ENCODE measurements at regions not wholly inside any gene's neighbourhood (a gene's known extent, or its start where the extent isn't known, plus 50 kb on each side); places are given as distances from the start of the nearest gene placed in this dataset.

DNA sequence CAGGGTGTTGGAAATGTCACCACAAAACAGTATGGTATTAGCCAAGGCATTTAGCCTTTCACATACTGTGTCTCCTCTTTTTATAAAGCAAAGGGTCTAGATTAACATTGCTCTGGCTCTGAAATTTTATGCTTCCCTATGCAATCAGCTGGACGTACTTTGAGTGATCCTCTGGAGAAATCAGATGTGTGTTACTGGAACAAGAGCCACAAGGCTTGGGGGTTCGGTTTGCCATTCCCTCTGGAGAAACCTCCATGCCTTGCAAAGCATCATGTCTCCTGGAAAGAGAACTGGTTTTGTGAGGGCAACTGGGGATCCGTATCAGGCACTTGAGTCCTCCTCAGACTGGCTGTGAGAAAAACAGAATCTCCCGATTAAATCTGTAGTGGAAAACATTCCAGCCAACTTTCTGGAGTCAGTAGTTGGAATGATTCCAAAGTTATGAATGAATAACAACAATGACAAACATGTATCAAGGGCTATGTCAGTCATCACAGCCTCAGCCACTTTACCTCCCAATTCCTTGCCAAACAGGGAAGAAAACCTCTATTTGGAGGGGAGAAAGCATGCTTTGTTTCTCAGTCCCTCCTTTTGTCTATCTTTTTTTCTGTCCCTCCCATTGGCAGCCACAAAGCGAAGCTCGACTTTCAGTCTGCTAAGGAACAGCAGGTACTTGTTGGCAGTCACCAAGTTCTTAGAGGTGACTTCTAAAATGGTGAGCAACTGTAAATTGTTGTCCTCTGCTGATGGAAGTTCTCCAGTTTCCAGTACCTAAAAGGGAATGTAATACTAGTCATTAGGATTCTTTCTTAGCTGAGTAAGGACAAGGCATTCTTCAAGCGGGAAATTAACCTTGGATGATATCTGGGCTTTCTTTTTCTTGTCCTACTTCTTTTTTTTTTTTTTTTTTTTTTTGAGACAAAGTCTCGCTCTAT, 864.8 kb upstream of the AUTS2 start:
- no peak for ATAC-seq (replicated peaks)
- Mint-ChIP-seq H3K27ac (no peak overlapping the region), H3K27me3 (peaks cover 0 to 9% of the 10 kb centered on the region in 2 donors), H3K9me3 (peaks cover 4 to 7% of the 10 kb centered on the region in 2 donors), H3K36me3 (no peaks in the 10 kb centered on the region), H3K4me3 (no peak overlapping the region), H3K4me1 (no peaks in the 10 kb centered on the region)
- DNase-seq: no peak

DNA sequence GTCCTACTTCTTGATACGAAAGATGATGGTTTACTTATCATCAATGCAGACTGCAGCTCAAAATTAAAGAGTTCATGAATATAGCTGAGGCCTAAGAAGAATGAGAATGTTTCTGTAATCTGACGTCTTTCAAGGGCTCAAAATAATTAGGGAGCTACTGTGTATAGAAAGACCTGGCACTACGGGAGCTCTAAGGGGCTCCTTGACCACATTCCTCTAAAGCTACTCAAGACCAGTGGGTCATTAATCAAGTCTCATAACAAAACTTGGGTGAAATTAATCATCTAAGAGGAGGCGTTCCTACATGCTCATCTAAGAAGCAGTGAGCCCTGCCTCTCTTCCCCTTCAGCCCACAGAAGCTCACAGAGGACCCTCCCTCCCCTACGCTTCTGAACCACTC, 863.8 kb upstream of the AUTS2 start:
- H3K9me3 Mint-ChIP-seq: peaks cover 4 to 8% of the 10 kb centered on the region in 2 donors
- ATAC-seq (replicated peaks): no peak
- H3K4me3 Mint-ChIP-seq: no peak overlapping the region
- no peaks in the 10 kb centered on the region for H3K36me3 Mint-ChIP-seq
- peaks cover 0 to 11% of the 10 kb centered on the region in 2 donors for H3K27me3 Mint-ChIP-seq
- H3K4me1 Mint-ChIP-seq: no peaks in the 10 kb centered on the region
- no peak for DNase-seq
- no peak overlapping the region for H3K27ac Mint-ChIP-seq

DNA sequence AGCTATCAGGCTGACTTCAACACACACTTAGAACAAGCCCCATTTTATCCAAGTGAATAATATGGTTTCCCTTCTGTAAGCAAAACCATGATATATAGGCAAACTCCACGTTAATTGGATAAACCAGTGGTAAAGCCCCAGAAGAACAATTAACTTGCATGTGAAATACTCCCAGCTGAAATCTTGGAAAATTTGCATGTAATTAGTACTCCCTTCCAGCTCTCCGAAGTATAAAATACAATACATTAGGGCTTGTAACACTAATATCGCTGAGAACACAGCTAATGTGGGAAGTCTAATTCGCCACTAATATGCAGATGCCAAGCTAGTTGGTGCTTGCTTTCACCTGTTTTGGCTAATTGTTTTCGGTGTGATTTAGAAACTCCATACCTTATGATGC, 859.0 kb upstream of the AUTS2 start:
- DNase-seq: no peak
- no peak overlapping the region for H3K4me3 Mint-ChIP-seq
- H3K9me3 Mint-ChIP-seq: peaks cover 4 to 8% of the 10 kb centered on the region in 2 donors
- H3K4me1 Mint-ChIP-seq: no peaks in the 10 kb centered on the region
- ATAC-seq (replicated peaks): no peak
- no peak overlapping the region for H3K27ac Mint-ChIP-seq
- no peaks in the 10 kb centered on the region for H3K36me3 Mint-ChIP-seq
- peaks cover 0 to 11% of the 10 kb centered on the region in 2 donors for H3K27me3 Mint-ChIP-seq

DNA sequence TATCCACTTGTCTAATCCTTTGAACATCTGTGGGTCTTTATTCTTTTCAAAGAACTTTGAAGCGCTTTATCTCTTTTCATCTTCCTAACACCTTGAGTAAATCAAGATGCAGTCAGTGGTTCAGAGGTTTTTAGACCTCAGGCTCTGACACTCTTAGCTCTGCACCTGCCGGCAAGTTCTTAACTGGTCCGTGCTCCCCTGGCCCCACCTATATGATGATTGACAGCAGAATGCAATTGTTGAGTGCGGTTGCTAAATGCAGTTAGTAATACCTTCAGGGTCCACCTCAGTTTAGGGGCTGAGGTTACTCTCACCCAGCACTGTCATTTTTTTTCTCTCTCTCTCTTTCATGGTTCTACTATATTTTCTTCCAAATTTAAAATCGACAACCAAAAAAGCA, 854.2 kb upstream of the AUTS2 start:
- H3K9me3 Mint-ChIP-seq: peaks cover 0 to 3% of the 10 kb centered on the region in 2 donors
- H3K27me3 Mint-ChIP-seq: no peaks in the 10 kb centered on the region
- no peak for DNase-seq
- H3K4me1 Mint-ChIP-seq: no peaks in the 10 kb centered on the region
- H3K4me3 Mint-ChIP-seq: no peak overlapping the region
- H3K36me3 Mint-ChIP-seq: no peaks in the 10 kb centered on the region
- no peak overlapping the region for H3K27ac Mint-ChIP-seq
- no peak for ATAC-seq (replicated peaks)

DNA sequence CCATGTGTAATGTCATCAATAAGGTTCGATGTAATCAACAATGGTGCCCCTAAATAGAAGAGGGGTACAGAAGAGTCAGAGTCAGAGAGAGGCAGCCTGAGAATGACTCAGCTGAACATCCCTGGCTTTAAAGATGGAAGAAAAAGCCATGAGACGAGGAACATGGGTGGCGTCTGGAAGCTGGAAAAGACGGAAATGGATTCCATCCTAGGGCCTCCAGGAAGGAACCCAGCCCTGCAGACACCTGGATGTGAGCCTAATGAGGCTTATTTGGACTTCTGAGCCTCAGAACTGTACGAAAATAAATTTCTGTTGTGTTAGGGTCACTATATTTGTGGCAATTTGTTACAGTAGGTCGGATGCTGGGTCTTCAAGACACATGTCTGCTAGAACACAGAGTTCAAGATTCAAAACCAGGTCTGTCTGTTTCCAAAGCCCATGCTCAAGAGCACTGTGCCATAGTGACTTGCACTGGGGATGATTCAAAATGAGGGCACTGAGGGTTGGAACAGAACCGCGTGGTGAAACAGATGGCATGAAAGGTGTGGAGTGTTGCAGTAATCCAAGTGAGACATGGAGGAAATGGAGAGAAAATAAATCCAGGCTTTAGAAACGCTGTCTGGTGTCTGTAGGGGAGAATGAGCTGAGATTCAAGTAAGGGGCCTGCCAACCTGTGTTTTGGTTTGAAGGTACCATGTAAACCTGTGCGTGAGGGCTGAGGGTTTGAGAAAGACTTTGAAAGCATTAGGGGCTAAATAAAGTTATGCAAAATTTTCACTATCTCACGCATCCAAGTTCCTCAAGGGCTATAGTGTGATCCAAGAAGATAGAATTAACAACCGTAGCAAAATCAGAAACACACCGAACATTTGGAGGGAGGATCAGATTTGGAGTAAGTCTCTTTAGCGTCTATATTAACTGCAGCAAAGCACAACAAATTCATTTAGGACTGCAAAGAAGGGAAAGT, 849.1 kb upstream of the AUTS2 start:
- peaks cover 0 to 4% of the 10 kb centered on the region in 2 donors for H3K27me3 Mint-ChIP-seq
- peaks cover 6 to 8% of the 10 kb centered on the region in 2 donors for H3K9me3 Mint-ChIP-seq
- DNase-seq: no peak
- H3K4me3 Mint-ChIP-seq: no peak overlapping the region
- H3K4me1 Mint-ChIP-seq: no peaks in the 10 kb centered on the region
- no peaks in the 10 kb centered on the region for H3K36me3 Mint-ChIP-seq
- ATAC-seq (replicated peaks): no peak
- H3K27ac Mint-ChIP-seq: no peak overlapping the region

DNA sequence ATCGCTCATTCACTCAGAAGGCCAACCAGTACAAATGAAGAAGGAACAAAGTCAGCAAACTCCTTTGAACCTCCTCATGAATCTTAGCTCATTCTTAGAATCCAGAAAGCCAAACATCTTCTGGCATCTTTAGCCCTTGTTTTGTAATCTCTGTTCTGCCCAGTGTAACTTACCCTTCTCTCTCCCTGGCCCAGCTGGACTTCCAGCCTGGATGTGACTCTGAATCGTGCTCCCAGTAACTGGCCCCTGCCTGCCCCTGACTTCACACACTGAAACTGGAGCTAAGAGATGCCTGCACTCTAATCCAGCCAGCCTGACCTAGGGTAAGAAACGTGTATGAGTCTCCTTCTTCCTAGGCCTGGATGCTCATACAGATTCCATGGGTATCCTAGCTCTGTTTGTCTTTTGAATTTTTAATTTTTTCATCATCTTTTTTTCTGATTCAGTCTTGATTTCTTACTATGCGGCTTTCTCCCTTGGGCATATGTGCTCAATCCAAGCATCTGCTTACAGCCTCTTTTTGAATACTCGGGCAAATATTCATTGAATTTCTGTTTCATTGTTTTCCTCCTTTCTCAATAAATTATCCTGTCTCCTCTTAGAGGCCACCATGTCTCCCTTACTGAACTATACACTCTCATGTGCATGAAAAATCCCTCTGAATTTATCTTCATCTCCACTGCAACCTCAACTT, 845.6 kb upstream of the AUTS2 start:
- Mint-ChIP-seq H3K27ac (no peak overlapping the region), H3K36me3 (no peaks in the 10 kb centered on the region), H3K4me3 (no peak overlapping the region), H3K9me3 (peaks cover 9 to 10% of the 10 kb centered on the region in 2 donors), H3K4me1 (no peaks in the 10 kb centered on the region), H3K27me3 (peaks cover 0 to 4% of the 10 kb centered on the region in 2 donors)
- ATAC-seq (replicated peaks) (no peak), DNase-seq (no peak)

DNA sequence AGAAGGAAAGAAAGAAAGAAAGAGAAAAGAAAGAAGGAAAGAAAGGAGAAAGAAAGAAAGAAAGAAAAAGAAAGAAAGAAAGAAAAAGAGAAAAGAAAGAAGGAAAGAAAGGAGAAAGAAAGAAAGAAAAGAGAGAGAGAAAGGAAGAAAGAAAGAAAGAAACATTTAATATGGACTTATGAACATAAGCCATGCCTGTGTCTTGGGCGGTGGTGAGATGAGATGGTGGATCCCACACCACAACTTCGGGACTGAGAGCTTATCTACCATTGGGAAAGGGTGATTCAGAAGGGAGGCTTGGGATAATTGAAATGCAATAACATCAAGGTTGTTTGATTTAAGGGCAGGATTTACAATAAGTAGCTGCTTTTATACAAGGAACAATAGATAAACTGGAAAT, 843.9 kb upstream of the AUTS2 start:
- peaks cover 8 to 12% of the 10 kb centered on the region in 2 donors for H3K9me3 Mint-ChIP-seq
- no peak overlapping the region for H3K27ac Mint-ChIP-seq
- H3K27me3 Mint-ChIP-seq: peaks cover 0 to 4% of the 10 kb centered on the region in 2 donors

DNA sequence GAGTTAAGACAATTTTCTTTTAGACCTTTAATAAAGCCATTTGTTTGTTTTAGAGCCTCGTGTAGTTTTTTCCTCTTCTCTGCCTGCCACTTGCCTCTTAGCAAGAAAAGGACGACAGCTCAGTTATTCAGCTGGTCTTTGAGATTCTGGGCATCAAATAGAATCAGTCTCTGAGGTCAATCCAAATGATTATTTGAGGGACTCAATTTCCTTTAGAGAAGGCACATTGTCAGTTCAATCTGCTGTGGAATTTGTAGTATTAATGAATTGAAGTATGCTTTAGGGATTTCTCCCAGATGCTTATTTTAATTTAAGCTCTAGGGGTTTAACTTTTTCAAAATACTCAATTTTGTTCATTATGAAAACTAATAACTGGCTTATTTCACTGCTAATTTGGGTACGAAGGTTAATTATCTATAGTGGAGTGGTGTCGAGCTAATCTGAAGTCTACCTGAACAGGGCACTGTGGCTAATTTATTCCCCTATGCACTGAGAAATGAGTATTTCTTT, 841.2 kb upstream of the AUTS2 start:
- Mint-ChIP-seq H3K4me3 (no peak overlapping the region), H3K27ac (no peak overlapping the region), H3K36me3 (no peaks in the 10 kb centered on the region), H3K27me3 (no peaks in the 10 kb centered on the region), H3K4me1 (no peaks in the 10 kb centered on the region), H3K9me3 (peaks cover 8 to 9% of the 10 kb centered on the region in 2 donors)
- DNase-seq: no peak
- ATAC-seq (replicated peaks): no peak

More for the DNA sequence above, 843.9 kb upstream of the AUTS2 start:
- ATAC-seq (replicated peaks) (no peak), DNase-seq (no peak)
- H3K4me3 Mint-ChIP-seq: no peak overlapping the region
- no peaks in the 10 kb centered on the region for H3K36me3 Mint-ChIP-seq
- H3K4me1 Mint-ChIP-seq: no peaks in the 10 kb centered on the region

DNA sequence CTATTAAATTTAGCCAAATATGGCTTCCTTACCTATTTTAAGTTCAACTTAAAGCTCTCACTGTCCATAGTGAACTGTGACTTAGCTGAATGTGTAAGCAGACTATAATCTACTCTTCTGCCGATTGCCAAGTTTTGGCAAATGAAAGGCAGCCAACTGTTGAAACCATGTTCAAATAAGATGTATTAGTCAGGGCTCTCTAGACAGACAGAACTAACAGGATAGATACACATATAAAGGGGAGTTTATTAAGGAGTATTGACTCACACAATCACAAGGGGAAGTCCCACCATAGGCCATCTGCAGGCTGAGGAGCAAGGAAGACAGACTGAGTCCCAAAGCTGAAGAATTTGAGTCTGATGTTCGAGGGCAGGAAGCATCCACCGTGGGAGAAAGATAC, 837.7 kb upstream of the AUTS2 start:
- Mint-ChIP-seq H3K36me3 (no peaks in the 10 kb centered on the region), H3K27me3 (no peaks in the 10 kb centered on the region), H3K4me1 (no peaks in the 10 kb centered on the region), H3K9me3 (peaks cover 8 to 9% of the 10 kb centered on the region in 2 donors), H3K27ac (no peak overlapping the region), H3K4me3 (no peak overlapping the region)
- DNase-seq (no peak), ATAC-seq (replicated peaks) (no peak)

DNA sequence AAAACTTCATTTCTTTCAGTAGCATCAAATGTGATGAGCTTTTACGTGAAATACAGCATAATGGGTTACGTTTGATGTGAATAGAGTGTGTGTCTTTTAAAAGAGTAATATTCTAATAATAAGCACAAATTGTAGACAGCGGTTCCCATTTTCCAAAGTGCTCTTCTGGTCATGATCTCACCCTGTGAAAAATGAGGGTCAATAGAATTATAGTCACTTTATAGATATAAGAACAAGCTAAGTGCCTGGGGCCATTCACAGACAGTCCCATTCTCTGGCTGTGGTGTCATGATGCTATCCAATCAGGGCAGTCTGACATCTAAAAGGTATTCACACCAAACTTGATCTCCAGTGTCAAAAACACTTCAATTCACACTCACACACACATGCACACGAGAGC, 830.8 kb upstream of the AUTS2 start:
- Mint-ChIP-seq H3K36me3 (no peaks in the 10 kb centered on the region), H3K4me3 (no peak overlapping the region), H3K9me3 (peaks cover 5 to 8% of the 10 kb centered on the region in 2 donors), H3K4me1 (peaks cover 0 to 2% of the 10 kb centered on the region in 2 donors), H3K27me3 (no peaks in the 10 kb centered on the region), H3K27ac (no peak overlapping the region)
- no peak for ATAC-seq (replicated peaks)
- no peak for DNase-seq

DNA sequence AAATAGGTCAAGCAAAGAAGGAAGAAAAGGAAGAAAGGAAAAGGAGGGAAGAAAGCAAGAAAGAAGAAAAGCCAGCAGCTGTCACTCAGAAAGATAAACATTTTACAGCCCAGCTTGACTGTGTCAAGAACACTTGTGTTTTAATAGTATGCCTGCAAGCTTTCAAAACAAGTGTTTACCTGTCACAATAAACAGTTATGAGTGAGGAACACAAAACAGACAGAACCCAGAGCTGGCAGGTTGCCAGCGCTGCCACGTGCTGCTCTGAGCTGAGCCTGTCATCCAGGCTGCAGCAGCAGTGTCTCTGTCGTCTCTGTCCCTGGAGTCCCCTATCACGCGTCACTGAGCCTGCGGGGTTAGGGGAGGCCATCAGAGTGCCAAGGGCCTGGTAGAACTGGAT, 827.6 kb upstream of the AUTS2 start:
- no peak overlapping the region for H3K27ac Mint-ChIP-seq
- DNase-seq (no peak), ATAC-seq (replicated peaks) (no peak)
- H3K4me1 Mint-ChIP-seq: peaks cover 0 to 2% of the 10 kb centered on the region in 2 donors
- peaks cover 0 to 1% of the 10 kb centered on the region in 2 donors for H3K36me3 Mint-ChIP-seq
- peaks cover 8 to 9% of the 10 kb centered on the region in 2 donors for H3K9me3 Mint-ChIP-seq
- no peak overlapping the region for H3K4me3 Mint-ChIP-seq
- no peaks in the 10 kb centered on the region for H3K27me3 Mint-ChIP-seq

DNA sequence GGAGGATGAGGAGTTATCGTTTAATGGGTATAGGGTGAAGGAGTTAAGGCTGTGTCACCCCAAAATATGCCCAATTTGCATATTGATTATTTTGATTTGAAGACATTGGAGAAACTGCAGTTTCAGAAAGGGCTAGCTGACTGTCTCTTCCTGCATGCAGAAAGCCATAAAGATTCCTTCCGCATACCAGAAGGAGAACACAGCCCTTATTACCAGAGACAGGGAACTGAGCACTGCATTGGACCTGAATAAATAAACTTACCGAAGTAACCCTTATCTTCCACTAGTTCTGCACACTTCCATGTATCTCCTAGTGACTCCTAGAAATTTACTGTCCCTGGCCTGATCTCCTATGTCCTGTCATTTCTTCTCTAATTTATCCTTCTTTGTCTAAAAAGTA, 821.9 kb upstream of the AUTS2 start:
- no peak for ATAC-seq (replicated peaks)
- peaks cover 0 to 1% of the 10 kb centered on the region in 2 donors for H3K36me3 Mint-ChIP-seq
- no peak overlapping the region for H3K4me3 Mint-ChIP-seq
- H3K9me3 Mint-ChIP-seq: peaks cover 11 to 14% of the 10 kb centered on the region in 2 donors
- no peak for DNase-seq
- no peak overlapping the region for H3K27ac Mint-ChIP-seq
- H3K27me3 Mint-ChIP-seq: no peaks in the 10 kb centered on the region
- no peaks in the 10 kb centered on the region for H3K4me1 Mint-ChIP-seq

DNA sequence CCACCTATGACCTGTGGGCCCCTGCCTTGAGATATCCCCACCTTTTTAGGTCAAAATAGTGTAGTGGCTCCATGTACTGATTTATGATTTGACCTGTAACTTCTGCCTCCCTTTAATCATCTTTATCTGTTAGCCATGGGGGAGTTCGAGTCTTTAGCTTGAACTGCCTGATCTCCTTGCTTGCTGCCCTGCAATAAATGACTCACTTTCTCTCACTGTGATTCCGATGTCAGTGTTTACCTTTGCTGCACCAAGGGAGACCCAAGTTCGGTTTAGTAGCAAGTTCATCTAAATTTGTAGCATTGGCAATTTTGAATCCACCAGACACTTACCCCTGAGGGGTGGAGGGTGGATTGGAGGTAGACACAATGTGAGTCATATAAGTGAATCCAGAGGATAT, 814.6 kb upstream of the AUTS2 start:
- Mint-ChIP-seq H3K4me3 (no peak overlapping the region), H3K27ac (no peak overlapping the region), H3K9me3 (peaks cover 2 to 8% of the 10 kb centered on the region in 2 donors), H3K27me3 (no peaks in the 10 kb centered on the region), H3K36me3 (no peaks in the 10 kb centered on the region), H3K4me1 (no peaks in the 10 kb centered on the region)
- ATAC-seq (replicated peaks) (no peak), DNase-seq (no peak)

DNA sequence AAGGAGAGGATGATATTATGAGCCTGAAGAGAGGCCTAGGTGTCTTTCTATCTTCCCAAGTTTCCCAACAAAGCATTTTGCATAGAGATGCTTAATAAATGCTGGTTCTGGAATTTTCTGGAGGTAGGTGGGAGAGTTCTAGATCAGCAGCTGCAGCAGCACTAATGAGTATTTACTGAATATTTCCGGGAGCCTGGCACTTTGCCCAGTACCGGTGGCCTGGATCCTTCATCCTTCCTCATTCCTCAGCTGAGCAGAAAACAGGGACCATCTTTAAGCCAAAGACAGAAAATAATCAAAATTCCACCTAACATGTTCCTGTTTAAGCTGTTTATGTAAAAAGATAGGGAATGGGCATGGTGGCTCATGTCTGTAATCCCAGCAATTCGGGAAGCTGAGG, 813.2 kb upstream of the AUTS2 start:
- Mint-ChIP-seq H3K4me1 (no peaks in the 10 kb centered on the region), H3K9me3 (no peaks in the 10 kb centered on the region), H3K36me3 (no peaks in the 10 kb centered on the region), H3K27me3 (no peaks in the 10 kb centered on the region), H3K4me3 (no peak overlapping the region), H3K27ac (no peak overlapping the region)
- DNase-seq (no peak), ATAC-seq (replicated peaks) (no peak)

Data from stimulated activated naive B cell treated with anti-CD40 and anti-IgM and Interleukin-4, amounts not matched to agents 10 μg/mL and 1 μg/mL and 100 μg/mL, for 72 hours (primary cell).